ENCODE measurements at regions not wholly inside any gene's neighbourhood (a gene's known extent, or its start where the extent isn't known, plus 50 kb on each side); places are given as distances from the start of the nearest gene placed in this dataset.

DNA sequence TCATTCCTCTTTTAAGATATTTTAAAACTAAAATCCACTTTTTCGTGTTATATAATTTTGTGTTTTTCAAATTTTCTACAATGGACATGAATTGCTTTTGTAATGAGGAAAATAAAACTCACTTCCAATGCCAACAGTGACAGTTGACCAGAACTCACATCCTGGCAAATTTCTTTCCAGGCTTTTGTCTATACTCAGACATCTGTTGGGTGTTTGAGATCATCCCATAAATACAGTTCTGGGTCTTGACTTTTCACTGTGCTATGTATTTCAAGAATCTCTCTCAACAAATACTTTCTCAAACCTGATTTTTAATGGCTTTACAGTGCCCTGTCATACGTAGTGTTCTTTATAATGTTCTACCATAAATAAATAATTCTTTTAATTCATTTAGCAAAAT lies 57.6 kb downstream of the RPL37A start:
- no peak for TF ChIP-seq BACH2 (CRISPR knock-in tag; IDR thresholded peaks at IDR 0.05; ENCODE audit: borderline replicate concordance)
- TF ChIP-seq, protein P1, sequence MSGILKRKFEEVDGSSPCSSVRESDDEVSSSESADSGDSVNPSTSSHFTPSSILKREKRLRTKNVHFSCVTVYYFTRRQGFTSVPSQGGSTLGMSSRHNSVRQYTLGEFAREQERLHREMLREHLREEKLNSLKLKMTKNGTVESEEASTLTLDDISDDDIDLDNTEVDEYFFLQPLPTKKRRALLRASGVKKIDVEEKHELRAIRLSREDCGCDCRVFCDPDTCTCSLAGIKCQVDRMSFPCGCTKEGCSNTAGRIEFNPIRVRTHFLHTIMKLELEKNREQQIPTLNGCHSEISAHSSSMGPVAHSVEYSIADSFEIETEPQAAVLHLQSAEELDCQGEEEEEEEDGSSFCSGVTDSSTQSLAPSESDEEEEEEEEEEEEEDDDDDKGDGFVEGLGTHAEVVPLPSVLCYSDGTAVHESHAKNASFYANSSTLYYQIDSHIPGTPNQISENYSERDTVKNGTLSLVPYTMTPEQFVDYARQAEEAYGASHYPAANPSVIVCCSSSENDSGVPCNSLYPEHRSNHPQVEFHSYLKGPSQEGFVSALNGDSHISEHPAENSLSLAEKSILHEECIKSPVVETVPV (CRISPR knock-in tag; IDR thresholded peaks at IDR 0.05) = no peak
- TF ChIP-seq, protein P2, sequence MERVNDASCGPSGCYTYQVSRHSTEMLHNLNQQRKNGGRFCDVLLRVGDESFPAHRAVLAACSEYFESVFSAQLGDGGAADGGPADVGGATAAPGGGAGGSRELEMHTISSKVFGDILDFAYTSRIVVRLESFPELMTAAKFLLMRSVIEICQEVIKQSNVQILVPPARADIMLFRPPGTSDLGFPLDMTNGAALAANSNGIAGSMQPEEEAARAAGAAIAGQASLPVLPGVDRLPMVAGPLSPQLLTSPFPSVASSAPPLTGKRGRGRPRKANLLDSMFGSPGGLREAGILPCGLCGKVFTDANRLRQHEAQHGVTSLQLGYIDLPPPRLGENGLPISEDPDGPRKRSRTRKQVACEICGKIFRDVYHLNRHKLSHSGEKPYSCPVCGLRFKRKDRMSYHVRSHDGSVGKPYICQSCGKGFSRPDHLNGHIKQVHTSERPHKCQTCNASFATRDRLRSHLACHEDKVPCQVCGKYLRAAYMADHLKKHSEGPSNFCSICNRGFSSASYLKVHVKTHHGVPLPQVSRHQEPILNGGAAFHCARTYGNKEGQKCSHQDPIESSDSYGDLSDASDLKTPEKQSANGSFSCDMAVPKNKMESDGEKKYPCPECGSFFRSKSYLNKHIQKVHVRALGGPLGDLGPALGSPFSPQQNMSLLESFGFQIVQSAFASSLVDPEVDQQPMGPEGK (CRISPR knock-in tag; IDR thresholded peaks at IDR 0.05; ENCODE audit: borderline replicate concordance) = no peak
- TF ChIP-seq ZNF70 (CRISPR knock-in tag; IDR thresholded peaks at IDR 0.05) = no peak
- no peak for TF ChIP-seq TOX (CRISPR knock-in tag; IDR thresholded peaks at IDR 0.05; ENCODE audit: borderline replicate concordance)
- no peak for TF ChIP-seq ZFP30 (CRISPR knock-in tag; IDR thresholded peaks at IDR 0.05)
- TF ChIP-seq ARNTL (CRISPR knock-in tag; IDR thresholded peaks at IDR 0.05; ENCODE audit: borderline replicate concordance, low read depth) = no peak
- no peak for TF ChIP-seq ESRRG (CRISPR knock-in tag; IDR thresholded peaks at IDR 0.05)
- no peak for TF ChIP-seq PPARA (CRISPR knock-in tag; IDR thresholded peaks at IDR 0.05; ENCODE audit: borderline replicate concordance)
- no peak for TF ChIP-seq GLIS3 (CRISPR knock-in tag; IDR thresholded peaks at IDR 0.05)
- TF ChIP-seq CSDC2 (CRISPR knock-in tag; IDR thresholded peaks at IDR 0.05) = no peak
- TF ChIP-seq RARB (CRISPR knock-in tag; IDR thresholded peaks at IDR 0.05) = no peak
- no peak for TF ChIP-seq ZNF565 (CRISPR knock-in tag; conservative IDR thresholded peaks at IDR 0.05; ENCODE audit: low read depth)
- no peak for TF ChIP-seq SNAI2 (CRISPR knock-in tag; IDR thresholded peaks at IDR 0.05)
- no peak for TF ChIP-seq TCF4 (CRISPR knock-in tag; IDR thresholded peaks at IDR 0.05; ENCODE audit: borderline replicate concordance)
- TF ChIP-seq, protein P3, sequence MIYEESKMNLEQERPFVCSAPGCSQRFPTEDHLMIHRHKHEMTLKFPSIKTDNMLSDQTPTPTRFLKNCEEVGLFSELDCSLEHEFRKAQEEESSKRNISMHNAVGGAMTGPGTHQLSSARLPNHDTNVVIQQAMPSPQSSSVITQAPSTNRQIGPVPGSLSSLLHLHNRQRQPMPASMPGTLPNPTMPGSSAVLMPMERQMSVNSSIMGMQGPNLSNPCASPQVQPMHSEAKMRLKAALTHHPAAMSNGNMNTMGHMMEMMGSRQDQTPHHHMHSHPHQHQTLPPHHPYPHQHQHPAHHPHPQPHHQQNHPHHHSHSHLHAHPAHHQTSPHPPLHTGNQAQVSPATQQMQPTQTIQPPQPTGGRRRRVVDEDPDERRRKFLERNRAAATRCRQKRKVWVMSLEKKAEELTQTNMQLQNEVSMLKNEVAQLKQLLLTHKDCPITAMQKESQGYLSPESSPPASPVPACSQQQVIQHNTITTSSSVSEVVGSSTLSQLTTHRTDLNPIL (CRISPR knock-in tag; IDR thresholded peaks at IDR 0.05; ENCODE audit: low read depth) = no peak
- TF ChIP-seq OSR1 (CRISPR knock-in tag; IDR thresholded peaks at IDR 0.05) = no peak
- ATAC-seq = no peak

DNA sequence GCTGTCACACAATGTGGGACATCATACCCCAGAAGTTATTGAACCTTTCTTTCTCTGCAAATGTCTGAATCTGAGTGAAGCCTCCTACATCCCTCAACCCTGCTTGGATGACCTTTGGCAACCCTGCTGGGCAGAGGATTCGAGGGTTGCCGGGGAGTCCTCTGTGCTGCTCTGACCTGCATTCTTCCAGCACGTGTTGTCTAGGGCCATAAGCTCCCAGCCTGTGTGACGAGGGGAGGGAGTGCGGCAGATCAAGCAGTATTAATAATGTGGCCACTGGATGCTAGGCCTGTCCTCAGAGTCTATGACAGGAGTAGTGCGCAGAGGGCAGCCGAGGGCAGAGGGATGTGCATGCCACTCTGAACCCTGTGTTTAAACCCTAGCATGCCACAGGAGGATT lies 58.8 kb downstream of the RPL37A start:
- TF ChIP-seq, protein P4, sequence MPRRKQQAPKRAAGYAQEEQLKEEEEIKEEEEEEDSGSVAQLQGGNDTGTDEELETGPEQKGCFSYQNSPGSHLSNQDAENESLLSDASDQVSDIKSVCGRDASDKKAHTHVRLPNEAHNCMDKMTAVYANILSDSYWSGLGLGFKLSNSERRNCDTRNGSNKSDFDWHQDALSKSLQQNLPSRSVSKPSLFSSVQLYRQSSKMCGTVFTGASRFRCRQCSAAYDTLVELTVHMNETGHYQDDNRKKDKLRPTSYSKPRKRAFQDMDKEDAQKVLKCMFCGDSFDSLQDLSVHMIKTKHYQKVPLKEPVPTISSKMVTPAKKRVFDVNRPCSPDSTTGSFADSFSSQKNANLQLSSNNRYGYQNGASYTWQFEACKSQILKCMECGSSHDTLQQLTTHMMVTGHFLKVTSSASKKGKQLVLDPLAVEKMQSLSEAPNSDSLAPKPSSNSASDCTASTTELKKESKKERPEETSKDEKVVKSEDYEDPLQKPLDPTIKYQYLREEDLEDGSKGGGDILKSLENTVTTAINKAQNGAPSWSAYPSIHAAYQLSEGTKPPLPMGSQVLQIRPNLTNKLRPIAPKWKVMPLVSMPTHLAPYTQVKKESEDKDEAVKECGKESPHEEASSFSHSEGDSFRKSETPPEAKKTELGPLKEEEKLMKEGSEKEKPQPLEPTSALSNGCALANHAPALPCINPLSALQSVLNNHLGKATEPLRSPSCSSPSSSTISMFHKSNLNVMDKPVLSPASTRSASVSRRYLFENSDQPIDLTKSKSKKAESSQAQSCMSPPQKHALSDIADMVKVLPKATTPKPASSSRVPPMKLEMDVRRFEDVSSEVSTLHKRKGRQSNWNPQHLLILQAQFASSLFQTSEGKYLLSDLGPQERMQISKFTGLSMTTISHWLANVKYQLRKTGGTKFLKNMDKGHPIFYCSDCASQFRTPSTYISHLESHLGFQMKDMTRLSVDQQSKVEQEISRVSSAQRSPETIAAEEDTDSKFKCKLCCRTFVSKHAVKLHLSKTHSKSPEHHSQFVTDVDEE (CRISPR knock-in tag; IDR thresholded peaks at IDR 0.05) = no peak
- TF ChIP-seq ZC3H10 (CRISPR knock-in tag; IDR thresholded peaks at IDR 0.05) = no peak
- TF ChIP-seq, protein P5, sequence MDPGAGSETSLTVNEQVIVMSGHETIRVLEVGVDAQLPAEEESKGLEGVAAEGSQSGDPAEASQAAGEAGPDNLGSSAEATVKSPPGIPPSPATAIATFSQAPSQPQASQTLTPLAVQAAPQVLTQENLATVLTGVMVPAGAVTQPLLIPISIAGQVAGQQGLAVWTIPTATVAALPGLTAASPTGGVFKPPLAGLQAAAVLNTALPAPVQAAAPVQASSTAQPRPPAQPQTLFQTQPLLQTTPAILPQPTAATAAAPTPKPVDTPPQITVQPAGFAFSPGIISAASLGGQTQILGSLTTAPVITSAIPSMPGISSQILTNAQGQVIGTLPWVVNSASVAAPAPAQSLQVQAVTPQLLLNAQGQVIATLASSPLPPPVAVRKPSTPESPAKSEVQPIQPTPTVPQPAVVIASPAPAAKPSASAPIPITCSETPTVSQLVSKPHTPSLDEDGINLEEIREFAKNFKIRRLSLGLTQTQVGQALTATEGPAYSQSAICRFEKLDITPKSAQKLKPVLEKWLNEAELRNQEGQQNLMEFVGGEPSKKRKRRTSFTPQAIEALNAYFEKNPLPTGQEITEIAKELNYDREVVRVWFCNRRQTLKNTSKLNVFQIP (CRISPR knock-in tag; IDR thresholded peaks at IDR 0.05; ENCODE audit: borderline replicate concordance, low read depth) = no peak
- no peak for ATAC-seq

DNA sequence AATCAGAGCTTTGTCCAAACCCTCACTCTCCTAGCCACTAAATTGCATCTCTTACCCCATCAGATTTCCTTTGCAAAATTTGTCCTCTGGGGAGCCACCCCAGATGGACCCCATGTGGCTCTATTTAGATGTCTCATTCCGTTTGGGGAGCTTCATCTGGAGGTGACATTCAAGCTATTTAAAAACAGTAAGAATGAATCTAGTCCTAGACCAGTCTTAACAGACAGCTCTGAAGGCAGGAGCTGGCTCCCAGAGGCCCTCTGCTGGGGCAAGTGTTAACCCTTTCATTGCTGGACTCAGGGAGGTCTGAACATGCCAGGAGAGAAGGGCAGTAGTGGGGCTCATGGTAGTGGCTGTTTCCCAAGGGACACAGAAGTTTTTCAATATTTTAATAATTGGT lies 59.2 kb downstream of the RPL37A start:
- no peak for ATAC-seq

DNA sequence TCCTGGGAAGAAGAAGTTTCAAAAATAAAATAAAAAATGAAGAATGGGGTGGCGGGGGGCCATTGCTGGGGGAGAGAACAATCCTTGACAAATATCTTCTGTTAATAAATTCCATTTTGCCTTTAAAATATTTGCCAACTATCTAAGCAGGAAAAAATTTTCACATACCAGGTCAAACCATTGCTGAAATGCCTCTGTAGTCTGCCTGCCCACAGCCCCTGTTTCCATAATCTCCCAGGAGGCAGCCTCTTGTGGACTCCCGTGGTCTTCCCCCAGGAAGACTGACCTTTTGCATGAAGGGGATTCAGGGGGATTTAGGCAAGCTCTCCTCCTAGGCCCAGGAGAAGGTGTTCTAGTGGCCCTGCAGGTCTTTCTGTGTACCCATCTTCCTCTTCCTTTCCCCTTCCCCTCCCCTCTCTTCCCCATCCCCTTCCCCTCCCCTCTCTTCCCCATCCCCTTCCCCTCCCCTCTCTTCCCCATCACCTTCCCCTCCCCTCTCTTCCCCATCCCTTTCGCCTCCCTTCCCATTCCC lies 61.0 kb downstream of the RPL37A start:
- ATAC-seq = peak; percentile 17; the same call in 1 of the 3 replicates
- TF ChIP-seq ZFP30 (CRISPR knock-in tag; IDR thresholded peaks at IDR 0.05) (no peak), ZNF70 (CRISPR knock-in tag; IDR thresholded peaks at IDR 0.05) (no peak), RARB (CRISPR knock-in tag; IDR thresholded peaks at IDR 0.05) (no peak)
- TF ChIP-seq, protein P1 (CRISPR knock-in tag; IDR thresholded peaks at IDR 0.05) = no peak

More for the DNA sequence above, 59.2 kb downstream of the RPL37A start:
- TF ChIP-seq ZC3H10 (CRISPR knock-in tag; IDR thresholded peaks at IDR 0.05) = no peak

Data from SK-N-SH treated with all-trans-retinoic acid at 6 μM for 48 hours (cell line).